Activated gamma-delta T cell (primary cell): ENCODE measurements at regions not wholly inside any gene's neighbourhood (a gene's known extent, or its start where the extent isn't known, plus 50 kb on each side); places are given as distances from the start of the nearest gene placed in this dataset.
"Not testable (repeated sequence)": the region's sequence is repeated elsewhere in the genome, so short reads cannot be mapped to it uniquely, and the experiment has no call there.

ENCODE experiments used
- DNase-seq: peaks from one replicate; lab custom pipeline; 2025; lab: John Stamatoyannopoulos, UW

GRCh38 chr2:239660390-239661230 lies 259.8 kb upstream of the HDAC4 start:
- DNase-seq = no peak

- DNase-seq = no peak
These were observed 257.2 kb upstream of the HDAC4 start for GRCh38 chr2:239657992-239658391.

- DNase-seq = no peak
These were observed 256.4 kb upstream of the HDAC4 start for GRCh38 chr2:239657236-239657635.

GRCh38 chr2:239654266-239654665 lies 253.4 kb upstream of the HDAC4 start:
- DNase-seq = no peak

GRCh38 chr2:239651859-239652258 lies 251.0 kb upstream of the HDAC4 start:
- DNase-seq = no peak

- DNase-seq = no peak
These were observed 249.9 kb upstream of the HDAC4 start for GRCh38 chr2:239650674-239651073.

- DNase-seq = no peak
These were observed 248.5 kb upstream of the HDAC4 start for GRCh38 chr2:239649309-239649708.

GRCh38 chr2:239648607-239649006 lies 247.8 kb upstream of the HDAC4 start:
- DNase-seq = no peak

GRCh38 chr2:239647052-239647819 lies 246.4 kb upstream of the HDAC4 start:
- no peak for DNase-seq

GRCh38 chr2:239646184-239646583 lies 245.4 kb upstream of the HDAC4 start:
- no peak for DNase-seq

- DNase-seq = not testable (repeated sequence)
These were observed 243.8 kb upstream of the HDAC4 start for GRCh38 chr2:239644594-239644993.

- no peak for DNase-seq
These were observed 243.2 kb upstream of the HDAC4 start for GRCh38 chr2:239644011-239644410.

GRCh38 chr2:239642406-239643004 lies 241.7 kb upstream of the HDAC4 start:
- DNase-seq = no peak

- DNase-seq = not testable (repeated sequence)
These were observed 241.1 kb upstream of the HDAC4 start for GRCh38 chr2:239641904-239642303.

- no peak for DNase-seq
These were observed 240.1 kb upstream of the HDAC4 start for GRCh38 chr2:239640676-239641578.

GRCh38 chr2:239640210-239640609 lies 239.4 kb upstream of the HDAC4 start:
- no peak for DNase-seq

- DNase-seq = no peak
These were observed 238.8 kb upstream of the HDAC4 start for GRCh38 chr2:239639421-239640185.

- no peak for DNase-seq
These were observed 237.6 kb upstream of the HDAC4 start for GRCh38 chr2:239638376-239638775.

- DNase-seq = no peak
These were observed 236.0 kb upstream of the HDAC4 start for GRCh38 chr2:239636808-239637207.

- no peak for DNase-seq
These were observed 233.9 kb upstream of the HDAC4 start for GRCh38 chr2:239634769-239635168.
